Sigmoid colon (tissue), 4 donors: ENCODE measurements at regions not wholly inside any gene's neighbourhood (a gene's known extent, or its start where the extent isn't known, plus 50 kb on each side); places are given as distances from the start of the nearest gene placed in this dataset.

Experiments used
- CTCF ChIP-seq, 4 experiments: fragments of 450-650 bp in 3 of 4; fragments of 200-600 bp in 1 of 4; IDR thresholded peaks; one replicate each; pipeline ENCODE4 v1.5.1; 2016 to 2019; ENCODE audit warnings: antibody characterized with exemption in 4 of 4, mild to moderate bottlenecking in 3 of 4, moderate library complexity in 2 of 4
- EP300 ChIP-seq, 4 donors: sonication (generic); formaldehyde crosslinking; IDR thresholded peaks; one replicate each; pipeline ENCODE4 v1.6.1; 2017; ENCODE audit warnings: antibody characterized with exemption in 4 of 4
- POLR2A ChIP-seq, 2 donors: fragments of 450-650 bp; IDR thresholded peaks; one replicate each; pipeline ENCODE4 v1.6.1; 2016; ENCODE audit warnings: antibody characterized with exemption in 2 of 2, mild to moderate bottlenecking in 2 of 2, moderate library complexity in 2 of 2
- POLR2AphosphoS5 ChIP-seq, 4 donors: sonication (generic); formaldehyde crosslinking; IDR thresholded peaks; one replicate each; pipeline ENCODE4 v1.6.1; 2017; ENCODE audit warnings: antibody characterized with exemption in 4 of 4

GRCh38 chr5:9847631-9848030 is 217.5 kb upstream of the TAS2R1 start:
- TF ChIP-seq CTCF (IDR thresholded peaks at IDR 0.05) (no peak), POLR2A (IDR thresholded peaks at IDR 0.05) (no peak), EP300 (IDR thresholded peaks at IDR 0.05) (no peak), POLR2AphosphoS5 (IDR thresholded peaks at IDR 0.05) (no peak)
